NCI-H2081 (cell line): ENCODE measurements at regions not wholly inside any gene's neighbourhood (a gene's known extent, or its start where the extent isn't known, plus 50 kb on each side); places are given as distances from the start of the nearest gene placed in this dataset.

Source experiments
- DNase-seq, 2 experiments: peaks; one replicate each; lab custom pipeline; 2025; lab: John Stamatoyannopoulos, UW

DNA sequence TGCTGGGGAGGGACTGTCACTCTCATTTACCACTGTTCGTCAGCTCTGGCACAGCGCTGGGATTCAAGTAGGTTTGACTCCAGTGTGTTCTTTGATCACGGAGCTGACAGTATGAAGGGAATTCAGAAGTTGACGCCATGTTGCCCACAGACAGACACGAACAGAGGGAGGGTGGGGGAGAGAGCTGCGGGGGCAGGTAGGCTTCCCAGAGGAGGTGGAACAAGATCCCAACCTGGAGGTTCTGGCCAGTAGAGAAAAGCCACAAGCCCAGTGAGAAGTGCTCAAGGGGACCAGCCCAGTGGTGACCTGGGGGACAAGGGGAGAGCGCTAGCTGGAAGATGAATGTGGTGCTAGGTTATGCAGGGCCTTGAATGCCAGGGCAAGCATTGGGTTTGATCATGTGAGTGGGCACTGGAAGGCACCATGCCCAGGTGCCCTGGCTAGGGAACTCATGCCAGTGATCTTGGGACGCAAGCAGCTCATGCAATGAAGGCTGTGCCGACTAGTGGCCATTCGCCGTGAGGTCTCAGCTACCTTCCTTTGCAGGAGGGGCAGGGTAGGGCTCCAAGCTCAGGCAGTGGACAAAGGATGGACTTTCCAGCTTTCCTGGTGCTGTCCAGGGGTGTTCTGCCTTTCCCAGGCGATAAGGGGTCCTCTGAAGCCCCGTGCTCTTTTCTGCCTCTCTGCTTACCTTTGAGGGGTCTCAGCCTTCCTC lies 50.4 kb upstream of the APCDD1L start:
- DNase-seq: no peak
